ENCODE measurements at regions not wholly inside any gene's neighbourhood (a gene's known extent, or its start where the extent isn't known, plus 50 kb on each side); places are given as distances from the start of the nearest gene placed in this dataset.
"Not testable (repeated sequence)": the region's sequence is repeated elsewhere in the genome, so short reads cannot be mapped to it uniquely, and the experiment has no call there.

DNA sequence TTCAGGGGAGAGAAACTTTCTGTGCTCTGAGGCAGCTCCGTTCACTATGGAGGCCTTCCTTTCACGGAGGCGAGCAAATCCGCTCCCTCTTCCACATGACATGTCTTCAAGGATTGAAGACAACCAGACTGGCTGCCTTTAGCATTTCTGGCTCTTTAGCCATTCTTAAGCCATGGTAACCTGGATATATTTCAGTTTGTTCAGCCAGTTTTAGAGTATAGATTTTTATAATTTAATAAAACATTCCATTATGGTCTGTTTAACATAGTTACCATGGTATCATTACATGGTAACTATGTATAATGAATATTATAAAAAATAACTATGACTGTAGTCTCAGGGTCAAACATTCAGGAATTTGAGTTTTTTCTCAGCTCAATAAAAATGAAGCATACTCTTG is 54.2 kb upstream of the NFIA start:
- DNase-seq = no peak

DNA sequence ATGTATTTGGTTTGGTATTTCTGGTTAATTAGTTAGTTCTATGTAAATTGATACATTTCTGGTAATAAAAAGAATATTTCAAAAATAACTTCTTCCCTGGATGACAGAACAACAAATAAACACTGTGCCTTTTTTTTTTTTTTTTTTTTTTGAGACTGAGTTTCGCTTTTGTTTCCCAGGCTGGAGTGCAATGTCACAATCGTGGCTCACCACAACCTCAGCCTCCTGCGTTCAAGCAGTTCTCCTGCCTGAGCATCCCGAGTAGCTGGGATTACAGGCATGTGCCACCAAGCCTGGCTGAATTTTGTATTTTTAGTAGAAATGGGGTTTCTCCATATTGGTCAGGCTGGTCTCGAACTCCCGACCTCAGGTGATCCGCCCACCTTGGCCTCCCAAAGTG is 64.3 kb upstream of the NFIA start:
- DNase-seq = not testable (repeated sequence)

DNA sequence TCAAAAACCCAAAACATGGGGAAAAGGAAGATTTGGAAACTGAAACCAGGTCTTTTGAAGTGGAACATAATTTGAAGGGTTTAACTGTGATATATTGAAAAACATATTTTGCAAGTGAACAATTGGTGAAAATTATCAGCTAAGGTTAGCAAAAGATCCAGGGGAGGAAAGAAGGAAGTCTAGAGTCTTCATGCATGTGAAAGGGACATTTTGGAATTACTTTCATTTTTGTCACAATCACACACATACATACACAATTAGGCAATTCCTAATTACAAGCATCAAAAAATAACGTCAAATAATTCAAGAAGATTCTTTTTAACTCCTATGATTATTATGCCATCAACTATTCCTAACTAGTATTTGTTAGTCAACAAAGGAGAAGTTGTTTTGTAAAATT is 64.7 kb upstream of the NFIA start:
- DNase-seq = no peak

DNA sequence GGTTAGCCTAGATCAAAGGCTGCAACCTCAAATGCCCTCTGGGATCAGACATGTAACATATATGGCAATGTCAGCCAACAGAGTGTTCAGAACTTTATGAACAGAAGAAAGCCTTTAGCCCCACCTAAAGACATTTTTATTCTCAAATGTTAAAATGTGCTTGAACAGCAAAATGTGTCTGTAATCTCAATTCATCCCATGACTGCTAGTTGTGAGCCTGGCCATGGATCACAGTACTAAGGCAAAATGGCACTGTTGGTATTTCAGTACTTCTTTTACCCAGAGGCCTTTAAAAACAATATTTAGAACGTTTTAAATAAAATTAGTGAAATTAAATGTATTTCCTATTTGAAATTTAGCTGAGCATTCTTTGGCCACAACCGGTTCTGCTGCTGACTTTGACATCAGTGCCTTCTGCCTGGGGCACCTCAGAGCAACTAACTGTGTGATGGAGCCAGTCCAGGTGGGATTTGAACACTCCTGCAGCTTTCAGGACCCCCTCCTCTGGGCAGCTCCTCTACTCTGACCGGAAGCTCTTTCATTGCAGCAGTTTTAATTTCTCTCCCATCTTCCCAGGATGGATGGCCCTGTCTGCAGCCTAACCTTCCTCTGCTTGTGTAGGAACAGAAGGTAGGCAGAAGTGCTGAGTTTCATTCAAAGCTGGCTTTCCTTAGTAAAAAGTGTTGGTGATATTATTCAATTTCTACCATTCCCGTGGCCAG is 68.3 kb upstream of the NFIA start:
- no peak for DNase-seq

DNA sequence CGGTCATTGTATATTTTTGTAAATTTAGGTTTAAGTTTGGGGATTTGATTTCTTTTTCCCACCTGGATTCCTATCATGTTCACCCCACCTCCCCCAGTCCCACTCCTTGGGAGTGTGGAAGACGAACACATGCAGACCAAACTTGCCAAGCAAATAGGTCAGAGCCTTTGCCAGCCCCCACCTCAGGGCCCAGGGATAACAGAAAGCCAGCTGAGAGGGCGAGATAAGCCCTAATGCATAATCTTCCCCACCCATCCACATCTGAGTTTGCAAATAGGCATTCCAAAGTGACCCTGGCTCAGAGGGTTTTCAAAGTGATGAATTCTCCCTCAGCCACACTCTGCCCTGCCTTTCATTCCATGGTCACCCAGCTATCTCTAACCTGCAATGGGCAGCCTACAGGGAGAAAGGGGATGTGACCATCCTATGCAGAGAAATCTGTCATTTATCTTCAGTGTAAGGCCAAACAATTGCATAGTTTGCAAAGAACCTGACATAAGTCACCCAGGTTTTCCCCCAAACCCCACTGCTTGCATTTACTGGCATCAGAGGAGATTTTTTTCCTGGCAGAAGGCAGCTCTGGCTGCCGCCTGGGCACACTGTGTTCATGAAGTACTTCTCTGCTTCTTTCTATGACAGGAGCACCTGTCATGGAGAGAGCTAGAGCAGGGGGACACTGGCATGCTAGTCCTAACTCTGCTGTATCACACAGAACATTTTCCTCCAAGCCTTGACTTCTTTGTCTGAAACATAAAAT is 69.0 kb upstream of the NFIA start:
- DNase-seq = no peak

DNA sequence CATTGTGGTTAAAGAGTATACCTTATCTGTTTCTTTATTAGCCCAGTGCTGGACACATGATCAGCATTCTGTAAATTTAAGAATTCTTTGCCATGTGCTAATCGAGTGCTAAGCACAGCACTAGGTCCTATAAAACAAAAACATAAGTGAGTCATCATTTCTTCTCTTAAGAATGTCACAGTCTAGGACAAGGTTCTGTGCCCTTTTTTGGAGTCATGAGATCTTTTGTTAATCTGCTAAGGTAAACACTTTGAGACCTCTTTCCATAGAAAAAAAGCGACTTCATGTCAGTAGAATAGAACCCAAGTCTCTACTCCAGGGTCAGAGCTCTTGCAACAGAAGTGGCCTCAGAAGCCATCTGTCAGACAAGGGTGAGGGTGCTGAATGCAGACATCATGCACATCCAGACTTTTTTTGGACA is 70.0 kb upstream of the NFIA start:
- DNase-seq = no peak

DNA sequence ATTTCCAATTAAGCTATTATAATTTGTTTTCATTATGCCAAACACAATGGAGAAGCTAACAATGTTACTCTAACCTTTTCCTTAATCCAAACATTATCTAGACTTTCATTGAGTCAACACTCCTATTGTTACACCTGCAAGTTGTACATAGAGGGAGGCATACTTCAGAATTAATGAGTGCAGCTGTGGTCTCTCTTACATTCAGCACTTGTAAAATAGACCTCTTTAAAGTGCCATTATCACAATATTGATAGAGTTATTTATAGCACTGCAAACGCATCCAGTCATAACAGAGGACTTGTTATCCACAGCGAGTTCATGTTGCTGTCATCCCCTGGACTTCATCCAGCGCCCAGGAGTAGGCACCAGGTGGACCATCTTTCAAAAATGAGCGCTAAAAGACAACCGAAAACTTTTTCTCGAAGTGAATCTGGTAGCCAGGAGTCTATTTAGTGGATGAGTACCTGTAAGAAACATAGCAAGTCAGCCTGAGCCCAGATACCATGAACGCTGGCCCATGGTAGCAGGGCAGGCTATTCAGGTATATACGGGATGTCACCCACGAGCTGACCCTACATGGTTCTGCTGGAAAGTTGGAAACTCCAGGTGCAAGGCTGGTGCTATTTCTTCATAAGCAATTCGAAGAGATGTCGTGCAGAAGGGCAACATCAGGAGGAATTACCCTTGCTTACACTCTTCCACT is 70.6 kb upstream of the NFIA start:
- no peak for DNase-seq

DNA sequence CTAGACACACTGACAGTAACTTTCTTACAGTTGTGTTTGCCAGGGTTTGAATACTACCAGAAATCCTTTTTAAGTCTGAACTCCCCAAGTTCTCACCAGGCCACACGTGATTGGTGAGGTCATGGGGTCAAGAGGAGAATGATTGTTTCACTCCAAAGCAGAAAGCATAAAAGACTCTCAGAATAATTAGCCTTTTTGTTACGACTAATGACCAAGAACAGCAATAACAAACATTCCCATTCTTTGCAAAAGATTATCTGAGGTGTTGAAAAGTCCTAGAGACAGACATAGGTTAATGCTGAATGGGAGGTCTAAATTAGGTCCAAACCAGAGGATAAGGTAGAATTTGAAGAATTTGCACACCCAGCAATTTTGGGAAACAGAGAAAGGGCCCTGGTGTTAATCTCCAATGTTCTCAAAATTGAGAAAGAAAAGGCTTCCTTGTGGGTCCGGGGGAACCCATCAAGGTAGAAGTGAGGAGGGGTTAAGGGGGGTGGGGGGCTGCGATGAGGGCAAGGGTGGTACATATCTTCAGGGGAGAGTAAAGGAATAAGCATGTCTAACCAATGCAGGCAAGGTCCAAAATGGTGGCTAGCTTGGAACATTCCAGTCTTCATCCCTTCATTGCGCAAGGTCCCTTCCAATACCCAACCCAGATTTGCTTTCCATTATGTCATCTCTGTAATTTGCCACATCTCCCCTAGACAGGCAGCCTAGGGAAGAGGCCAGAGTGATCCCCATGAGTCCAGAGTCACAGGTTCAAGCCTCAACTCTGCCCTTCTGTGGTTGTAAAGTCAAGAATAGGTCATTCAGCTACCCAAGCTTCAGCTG is 74.6 kb upstream of the NFIA start:
- DNase-seq = no peak

DNA sequence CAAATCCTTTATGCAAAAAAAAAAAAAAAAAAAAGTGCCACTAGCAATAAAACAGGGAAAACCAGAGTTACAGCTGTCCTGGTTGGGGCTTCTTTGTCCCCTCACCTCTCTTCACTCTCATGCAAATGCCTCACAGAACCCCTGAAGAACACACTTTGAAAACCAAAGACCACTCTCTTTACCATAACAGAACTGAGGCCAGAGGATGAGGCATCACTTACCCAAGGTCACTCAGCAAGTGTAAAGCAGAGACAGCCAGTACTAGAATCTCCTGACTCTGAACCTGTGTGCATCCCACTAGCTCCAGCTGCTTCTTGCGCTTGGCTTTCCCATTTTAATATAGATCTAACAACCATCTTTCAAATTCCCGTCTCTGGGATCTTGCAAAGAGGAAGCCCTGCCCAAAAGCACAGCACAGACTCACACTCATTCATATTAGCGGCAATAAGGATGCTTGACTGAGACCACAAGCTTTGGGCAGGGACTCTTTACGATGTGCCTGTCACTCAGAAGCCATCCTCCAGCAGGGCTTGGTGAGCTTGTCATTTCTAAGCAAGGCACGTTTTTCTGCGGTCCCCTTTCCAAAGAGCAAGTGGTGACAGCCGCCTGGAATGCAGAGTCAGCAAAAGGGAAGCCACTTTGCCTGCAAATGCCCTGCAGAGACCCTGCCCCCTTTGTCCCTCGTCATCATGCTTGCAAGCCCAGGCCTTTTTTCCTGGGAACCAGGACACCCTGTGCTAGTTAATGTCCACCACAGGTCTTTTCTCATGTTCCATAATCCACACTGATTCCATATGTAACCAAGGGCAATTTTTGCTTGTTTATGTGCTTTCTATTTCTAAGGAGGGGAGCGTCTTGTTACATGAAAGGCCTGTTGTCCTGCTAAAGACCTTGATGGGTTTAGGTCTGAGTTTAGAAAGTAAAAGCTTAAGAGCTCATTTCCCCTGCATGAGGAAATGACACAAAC is 76.5 kb upstream of the NFIA start:
- DNase-seq = no peak

DNA sequence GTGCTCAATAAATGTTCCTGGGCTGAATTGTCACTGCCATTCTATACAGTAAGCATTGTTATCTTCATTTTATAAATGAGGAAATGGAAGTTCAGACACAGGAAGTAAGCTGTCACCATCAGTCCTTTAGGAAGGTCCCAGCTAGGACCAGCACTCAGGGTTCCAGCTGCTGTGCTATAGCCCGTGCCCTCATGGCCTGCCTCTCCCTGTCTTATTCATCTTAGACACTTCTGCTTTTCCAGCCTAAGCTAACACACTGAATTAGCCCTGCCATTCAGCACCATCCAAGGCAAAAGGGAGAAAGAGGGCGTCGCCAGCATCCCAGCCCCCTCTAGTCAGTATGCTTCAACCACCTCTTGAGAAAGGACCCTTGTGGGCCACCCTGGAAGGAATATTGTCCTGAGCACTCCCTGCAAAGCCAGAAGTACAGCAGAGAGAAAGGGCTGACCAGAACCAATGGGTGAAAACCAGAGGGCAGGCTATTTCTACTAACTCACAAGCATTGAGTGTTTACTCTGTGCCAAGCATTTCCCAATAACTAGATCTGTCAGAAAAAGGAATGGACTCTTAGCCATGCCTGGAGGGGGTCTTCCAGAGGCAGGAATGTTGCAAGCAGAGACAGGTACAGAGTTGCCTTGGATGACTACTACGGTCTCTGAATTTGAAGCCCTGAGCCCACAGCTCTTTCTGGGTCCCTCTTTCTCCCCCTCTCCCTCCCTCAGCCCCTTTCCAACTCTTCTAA is 77.9 kb upstream of the NFIA start:
- DNase-seq = no peak

DNA sequence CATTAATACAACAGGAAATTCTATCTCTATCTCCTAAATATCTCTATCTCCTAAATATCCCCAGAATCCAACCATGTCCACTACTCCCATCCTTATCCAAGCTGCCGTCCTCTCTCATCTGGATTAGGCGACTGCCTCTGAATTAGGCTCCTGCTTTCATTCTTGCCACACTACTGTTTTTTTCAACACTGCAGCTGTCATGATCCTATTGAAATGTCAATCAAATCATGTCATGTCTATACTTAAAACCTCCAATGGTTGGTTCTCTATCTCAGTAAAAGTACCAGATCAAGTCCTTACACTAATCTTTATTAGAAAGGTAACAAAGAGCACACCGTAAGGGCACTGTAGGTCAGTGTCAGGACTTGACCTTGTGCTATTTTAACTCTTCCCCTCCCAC is 82.0 kb upstream of the NFIA start:
- DNase-seq = no peak

DNA sequence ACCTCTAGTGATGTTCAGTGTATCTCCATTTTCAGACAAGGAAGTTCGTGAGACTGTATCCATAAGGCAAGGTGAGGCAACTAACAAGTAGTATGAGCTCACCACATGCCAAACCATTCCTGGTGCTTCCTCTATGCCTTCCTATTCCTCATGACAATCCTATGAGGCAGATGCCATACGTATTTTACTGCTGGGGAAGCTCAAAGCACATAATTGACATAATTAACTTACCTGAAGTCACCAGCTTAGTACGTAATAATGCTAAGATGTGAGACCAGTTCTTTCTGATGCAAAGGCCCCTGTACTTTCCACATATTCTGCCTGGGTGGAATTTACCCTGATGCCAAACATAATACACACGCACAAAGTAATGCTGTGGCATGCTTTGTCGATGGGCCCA is 83.6 kb upstream of the NFIA start:
- DNase-seq = no peak

DNA sequence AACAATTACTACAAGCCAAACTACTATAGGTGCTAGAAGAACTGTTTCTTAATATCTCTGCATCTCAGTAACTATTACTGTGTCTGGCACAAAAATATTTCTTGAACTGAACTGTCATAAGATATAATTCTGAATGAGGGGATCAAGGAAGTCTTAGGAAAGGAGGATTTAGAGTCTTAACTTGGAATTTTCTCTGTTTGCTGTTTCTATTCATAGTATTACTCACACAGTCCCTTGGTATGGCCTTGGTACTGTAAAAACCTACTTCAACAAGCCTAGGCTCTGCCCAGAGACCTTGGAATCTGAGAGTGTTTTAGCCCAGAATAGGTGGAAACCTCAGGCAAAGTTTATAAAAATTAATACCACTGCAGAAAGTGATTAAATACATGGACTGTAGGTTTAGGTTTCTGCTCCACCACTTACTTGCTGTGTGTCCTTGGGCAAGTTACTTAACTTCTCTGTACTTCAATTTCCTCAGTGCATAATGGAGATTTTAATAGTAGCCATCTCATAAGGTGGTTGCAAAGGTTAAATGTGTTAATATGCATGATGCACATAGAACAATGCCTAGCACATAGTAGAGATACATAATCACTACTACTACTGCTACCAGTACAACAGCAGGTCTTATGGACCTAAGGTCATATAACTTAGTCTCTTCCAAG is 87.4 kb upstream of the NFIA start:
- DNase-seq = no peak

DNA sequence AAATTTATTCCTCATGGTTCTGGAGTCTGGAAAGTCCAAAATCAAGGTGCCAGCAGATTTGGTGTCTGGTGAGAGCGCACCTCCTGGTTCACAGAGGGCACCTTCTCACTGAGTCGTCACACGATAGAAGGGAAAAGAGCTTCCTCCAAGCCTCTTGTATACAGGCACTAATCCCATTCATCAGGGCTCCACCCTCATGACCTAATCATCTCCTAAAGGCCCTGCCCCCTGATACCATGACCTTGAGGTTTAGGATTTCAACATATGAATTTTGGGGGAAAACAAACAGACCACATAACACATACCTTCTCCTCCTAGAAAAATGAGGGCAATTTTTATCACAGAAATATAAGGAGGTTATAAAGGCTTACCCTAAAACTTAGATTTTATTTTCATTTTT is 88.0 kb upstream of the NFIA start:
- no peak for DNase-seq

DNA sequence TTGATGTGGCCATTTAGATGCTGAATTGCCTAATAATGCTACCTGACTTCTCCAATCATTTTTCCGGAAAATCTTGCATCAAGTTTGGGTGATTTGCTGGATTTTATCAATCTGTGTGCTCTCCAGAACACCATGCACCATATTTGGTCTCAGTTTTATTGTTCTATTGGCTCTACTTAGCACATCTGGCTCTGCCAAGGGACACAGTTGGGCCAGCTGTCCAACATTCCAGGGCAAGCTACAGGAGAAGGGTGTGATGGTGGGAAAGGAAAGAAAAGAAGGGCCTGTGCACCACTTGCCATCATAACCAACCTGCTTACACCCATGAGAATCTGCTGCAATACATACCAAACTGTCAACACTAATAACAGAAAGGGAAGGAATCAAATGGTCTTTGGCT is 90.2 kb upstream of the NFIA start:
- no peak for DNase-seq

DNA sequence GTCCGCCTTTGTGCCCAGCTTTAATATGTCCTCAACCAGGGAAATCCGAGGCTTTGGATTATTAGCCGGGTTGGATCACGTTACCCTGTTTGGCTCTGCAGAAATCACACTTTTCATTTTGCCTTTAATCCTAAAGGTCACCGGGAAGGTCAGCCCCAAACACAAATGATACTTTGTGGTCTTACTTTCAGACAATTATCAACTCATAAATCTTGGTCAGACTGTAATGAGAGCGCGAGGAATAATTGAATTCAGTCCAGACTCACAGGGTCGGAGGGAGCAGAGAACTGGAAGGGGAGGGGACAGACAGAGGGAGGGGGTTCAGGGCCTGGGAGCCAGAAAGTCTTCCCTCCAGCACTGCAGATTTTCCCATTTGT is 91.7 kb upstream of the NFIA start:
- no peak for DNase-seq

DNA sequence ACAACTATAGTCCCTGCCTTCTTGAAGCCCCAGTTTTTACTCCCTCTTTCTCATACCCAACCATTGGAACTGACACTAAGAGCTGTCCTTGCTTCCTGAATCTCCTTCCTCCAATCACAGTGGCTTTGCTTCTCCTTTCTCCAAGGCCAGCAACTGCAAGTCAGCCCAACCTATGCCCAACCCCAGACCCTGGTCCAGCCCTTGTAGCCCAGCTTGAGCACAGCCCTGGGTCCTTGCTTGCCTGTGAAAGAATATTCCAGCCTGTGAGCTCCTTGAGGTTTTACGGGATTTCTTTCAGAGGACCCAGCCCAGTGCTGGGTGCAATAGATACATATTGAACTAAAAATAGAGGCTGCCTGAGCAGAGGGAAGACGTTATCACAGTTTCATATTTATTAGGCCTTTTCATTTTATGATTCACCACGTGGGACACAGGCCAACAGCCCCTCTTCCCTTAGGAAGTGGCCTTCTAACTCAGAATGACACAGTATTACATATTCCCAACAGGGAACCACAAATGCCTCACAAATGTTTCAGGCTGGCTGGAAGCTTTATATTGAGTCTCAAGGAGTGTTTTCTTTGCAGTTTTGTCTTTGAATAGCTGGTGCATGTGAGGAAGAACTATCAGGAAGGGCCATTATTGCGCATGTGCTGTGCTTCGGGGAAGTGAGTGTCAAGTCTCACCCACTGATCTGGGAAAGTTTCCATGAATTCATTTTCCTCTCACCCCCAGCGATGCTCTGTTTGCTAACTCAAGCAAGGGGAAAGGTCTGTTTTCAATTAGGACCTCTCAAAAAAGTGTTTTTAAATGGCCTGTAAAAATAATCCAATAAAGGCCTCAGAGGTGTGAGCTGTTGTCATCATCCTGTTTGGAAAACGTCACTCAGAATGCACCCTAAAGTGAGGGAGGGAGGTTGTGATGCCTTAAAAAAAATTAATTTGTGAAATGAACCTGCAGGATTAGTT is 92.3 kb upstream of the NFIA start:
- no peak for DNase-seq

DNA sequence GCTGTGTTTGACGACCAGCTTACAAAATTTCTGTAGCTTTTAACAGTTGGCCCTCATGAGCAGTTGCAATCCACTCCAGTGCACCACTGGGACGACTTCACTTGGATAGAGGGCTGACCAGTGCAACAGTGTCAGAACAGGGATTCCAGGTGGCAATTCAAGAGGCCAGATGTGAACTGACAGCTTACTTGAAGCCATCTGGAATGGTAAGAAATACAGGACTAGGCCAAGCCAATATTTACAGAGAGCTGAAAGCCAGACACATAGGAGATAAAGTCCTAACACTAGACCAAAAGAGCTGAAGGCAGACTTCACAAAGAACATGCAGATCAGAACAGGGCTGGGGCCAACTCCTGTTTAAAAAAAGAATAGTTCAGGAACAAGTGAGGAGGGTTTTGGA is 93.5 kb upstream of the NFIA start:
- DNase-seq = no peak

DNA sequence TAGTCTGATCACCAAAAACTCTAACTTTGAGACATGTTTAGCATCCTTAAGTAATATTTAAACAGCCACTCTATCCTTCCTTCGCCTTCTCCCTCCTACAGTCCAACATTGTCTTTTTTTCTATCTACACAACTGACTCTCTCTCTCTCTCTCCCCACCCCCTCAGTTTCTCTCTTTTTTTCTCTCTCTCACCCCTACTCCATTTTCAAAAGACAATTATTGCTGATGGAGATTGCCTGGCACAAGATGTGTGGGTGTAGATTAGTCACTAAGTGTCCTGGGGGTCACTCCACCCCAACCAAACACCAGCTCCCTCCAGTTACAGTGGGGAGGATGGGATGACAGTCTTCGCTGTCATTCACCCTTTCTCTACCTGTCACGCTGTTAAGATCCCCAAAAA is 94.5 kb upstream of the NFIA start:
- no peak for DNase-seq
